H1 (cell line): ENCODE measurements at regions not wholly inside any gene's neighbourhood (a gene's known extent, or its start where the extent isn't known, plus 50 kb on each side); places are given as distances from the start of the nearest gene placed in this dataset.

Source experiments
- CTCF ChIA-PET: fragments of 300-600 bp; sonication (Branson Sonifier 250); formaldehyde crosslinking; loops from one replicate; lab custom pipeline; 2021; ENCODE audit not compliant: partially characterized antibody; lab: Charles Lee
- POLR2A ChIA-PET: fragments of 300-600 bp; sonication (Branson Sonifier 250); formaldehyde crosslinking; loops from one replicate; lab custom pipeline; 2021; ENCODE audit warnings: inconsistent platforms; ENCODE audit not compliant: partially characterized antibody; lab: Charles Lee
- DNase-seq, 2 experiments: peaks; one replicate each; pipeline versions ENCODE4 v3.0.0 to v3.0.0-alpha.2; 2010 to 2022; ENCODE audit warnings: low spot score in 2 of 2, low read depth in 1 of 2, mixed read lengths in 1 of 2
- FAIRE-seq: peaks from 2 replicates; lab custom pipeline; 2011; peaks lifted over from hg19 to GRCh38; lab: Jason Lieb, UNC
- H2AFZ ChIP-seq: 2 replicates; pipeline ENCODE4 v1.8.1; 2012; ENCODE audit warnings: low read length, inconsistent platforms
- H2AK5ac ChIP-seq: 2 replicates; pipeline ENCODE4 v1.6.1; 2013; ENCODE audit warnings: low read depth, low read length
- H2BK120ac ChIP-seq: replicated peaks from 2 replicates; pipeline ENCODE3; 2013; ENCODE audit warnings: low read depth, low read length, inconsistent platforms
- H2BK12ac ChIP-seq: 2 replicates; pipeline ENCODE4 v1.6.1; 2013; ENCODE audit warnings: low read depth, low read length
- H2BK15ac ChIP-seq: 2 replicates; pipeline ENCODE4 v1.6.1; 2013; ENCODE audit warnings: low read length
- H2BK20ac ChIP-seq: 2 replicates; pipeline ENCODE4 v1.6.1; 2013; ENCODE audit warnings: low read length
- H2BK5ac ChIP-seq: 2 replicates; pipeline ENCODE4 v1.6.1; 2013; ENCODE audit warnings: low read depth, low read length
- H3K14ac ChIP-seq: 2 replicates; pipeline ENCODE4 v1.6.1; 2013; ENCODE audit warnings: inconsistent platforms; ENCODE audit not compliant: insufficient read length
- H3K18ac ChIP-seq: 2 replicates; pipeline ENCODE4 v1.6.1; 2013; ENCODE audit warnings: low read length; ENCODE audit errors: extremely low read depth
- H3K23ac ChIP-seq: 2 replicates; pipeline ENCODE4 v1.6.1; 2013; ENCODE audit warnings: inconsistent platforms; ENCODE audit not compliant: insufficient read length
- H3K23me2 ChIP-seq: 2 replicates; pipeline ENCODE4 v1.6.1; 2013; ENCODE audit warnings: low read depth, low read length
- H3K27ac ChIP-seq: 2 replicates; pipeline ENCODE4 v1.6.1; 2011; ENCODE audit warnings: low read depth, low read length, inconsistent platforms
- H3K27me3 ChIP-seq, 4 experiments: replicated peaks in 1 of 4; 1 replicate in 1 of 4; 2 replicates in 3 of 4; pipeline versions ENCODE4 v1.6.1 to v1.8.1; 2011 to 2013; ENCODE audit warnings: low read length in 3 of 4, mild to moderate bottlenecking in 3 of 4, inconsistent platforms in 2 of 4, mixed read lengths in 2 of 4, moderate library complexity in 1 of 4; ENCODE audit not compliant: control insufficient read depth in 3 of 4, insufficient read depth in 3 of 4; ENCODE audit errors: extremely low read depth in 1 of 4
- H3K36me3 ChIP-seq, 4 experiments: 2 replicates each; pipeline versions ENCODE4 v1.6.1 to v1.8.1; 2011 to 2013; ENCODE audit warnings: mild to moderate bottlenecking in 4 of 4, low read length in 3 of 4, moderate library complexity in 2 of 4, control low read depth in 1 of 4, inconsistent platforms in 1 of 4; ENCODE audit not compliant: insufficient read depth in 4 of 4, control insufficient read depth in 2 of 4
- H3K4ac ChIP-seq: replicated peaks from 2 replicates; pipeline ENCODE3; 2013; ENCODE audit warnings: low read length, low read depth, mixed read lengths, inconsistent platforms; ENCODE audit not compliant: insufficient read length
- H3K4me1 ChIP-seq, 4 experiments: replicated peaks in 1 of 4; 1 replicate in 1 of 4; 2 replicates in 3 of 4; pipeline versions ENCODE4 v1.6.1 to v1.8.1; 2011 to 2013; ENCODE audit warnings: low read length in 3 of 4, inconsistent platforms in 2 of 4, mixed read lengths in 1 of 4; ENCODE audit not compliant: insufficient read depth in 4 of 4, control insufficient read depth in 3 of 4
- H3K4me2 ChIP-seq, 2 experiments: 2 replicates each; pipeline versions ENCODE4 v1.6.1 to v1.8.1; 2011 to 2013; ENCODE audit warnings: low read depth in 2 of 2, low read length in 2 of 2, control low read depth in 1 of 2, inconsistent platforms in 1 of 2, mild to moderate bottlenecking in 1 of 2; ENCODE audit not compliant: insufficient read depth in 1 of 2
- H3K4me3 ChIP-seq, 4 experiments: fragments of 200-600, 300-600 bp in 1 of 4; sonication (generic), shearing (Covaris generic), sonication (Bioruptor Twin) in 1 of 4; 2 replicates each; pipeline versions ENCODE4 v1.5.1 to v1.8.1; 2011 to 2016; ENCODE audit warnings: low read length in 4 of 4, low read depth in 3 of 4, control low read depth in 2 of 4, inconsistent platforms in 2 of 4, mild to moderate bottlenecking in 2 of 4, mixed read lengths in 1 of 4, moderate library complexity in 1 of 4; ENCODE audit not compliant: insufficient read depth in 2 of 4; ENCODE audit errors: extremely low read depth in 1 of 4
- H3K56ac ChIP-seq: replicated peaks from 2 replicates; pipeline ENCODE3; 2013; ENCODE audit warnings: low read depth, mild to moderate bottlenecking, mixed read lengths, low read length, inconsistent platforms; ENCODE audit not compliant: insufficient read length
- H3K79me1 ChIP-seq: 2 replicates; pipeline ENCODE4 v1.6.1; 2013; ENCODE audit warnings: low read depth, low read length, control low read depth
- H3K79me2 ChIP-seq, 2 experiments: 2 replicates each; pipeline versions ENCODE4 v1.6.1 to v1.8.1; 2012 to 2013; ENCODE audit warnings: low read length in 2 of 2, mild to moderate bottlenecking in 2 of 2, inconsistent platforms in 1 of 2; ENCODE audit not compliant: insufficient read depth in 2 of 2, control insufficient read depth in 1 of 2
- H3K9ac ChIP-seq, 4 experiments: replicated peaks in 1 of 4; 1 replicate in 1 of 4; 2 replicates in 3 of 4; pipeline versions ENCODE4 v1.6.1 to v1.8.1; 2011 to 2013; ENCODE audit warnings: low read depth in 3 of 4, low read length in 3 of 4, control low read depth in 2 of 4, mild to moderate bottlenecking in 2 of 4, moderate library complexity in 2 of 4, inconsistent platforms in 1 of 4; ENCODE audit errors: extremely low read depth in 1 of 4
- H3K9me3 ChIP-seq, 2 experiments: 2 replicates each; pipeline versions ENCODE4 v1.6.1 to v1.8.1; 2012 to 2013; ENCODE audit warnings: mild to moderate bottlenecking in 2 of 2, moderate library complexity in 2 of 2, control low read depth in 1 of 2, inconsistent platforms in 1 of 2, low read depth in 1 of 2, low read length in 1 of 2, mixed read lengths in 1 of 2; ENCODE audit not compliant: insufficient read depth in 2 of 2
- H4K20me1 ChIP-seq, 2 experiments: replicated peaks in 1 of 2; 2 replicates each; pipeline versions ENCODE3 to v1.8.1; 2011 to 2013; ENCODE audit warnings: inconsistent platforms in 2 of 2, low read length in 2 of 2, mild to moderate bottlenecking in 1 of 2; ENCODE audit not compliant: insufficient read depth in 2 of 2, control insufficient read depth in 1 of 2
- H4K5ac ChIP-seq: 2 replicates; pipeline ENCODE4 v1.6.1; 2013; ENCODE audit warnings: low read length, low read depth, mixed read lengths, inconsistent platforms; ENCODE audit not compliant: insufficient read length
- H4K8ac ChIP-seq: 2 replicates; pipeline ENCODE4 v1.8.0; 2013; ENCODE audit warnings: mild to moderate bottlenecking, moderate library complexity, low read length, inconsistent platforms; ENCODE audit not compliant: insufficient read depth; ENCODE audit errors: extremely low read depth
- H4K91ac ChIP-seq: replicated peaks from 2 replicates; pipeline ENCODE3; 2013; ENCODE audit warnings: low read length, mixed read lengths, inconsistent platforms; ENCODE audit not compliant: insufficient read length
- NRF1 ChIP-seq: IDR thresholded peaks from 2 replicates; pipeline ENCODE4 v1.6.1; 2011; ENCODE audit warnings: mild to moderate bottlenecking, low read depth, low read length, improper control_type of control experiment
- RAD21 ChIP-seq, 2 experiments: IDR thresholded peaks in 1 of 2; conservative IDR thresholded peaks in 1 of 2; 2 replicates each; pipeline ENCODE4 v1.6.1; 2011; ENCODE audit warnings: low read depth in 2 of 2, low read length in 2 of 2, improper control_type of control experiment in 1 of 2, inconsistent platforms in 1 of 2, mild to moderate bottlenecking in 1 of 2, moderate library complexity in 1 of 2
- WGBS, 2 experiments: shearing (Covaris generic) in 1 of 2; methylation state at CpG; one replicate each; pipeline versions ENCODE4 v1.1.6 to v1.1.7; 2013 to 2015; ENCODE audit warnings: low lambda C conversion rate in 2 of 2, mixed read lengths in 2 of 2, inconsistent platforms in 1 of 2, low coverage in 1 of 2, missing lambda C conversion rate in 1 of 2; ENCODE audit not compliant: insufficient replicate concordance in 2 of 2, insufficient coverage in 1 of 2, insufficient read length in 1 of 2; ENCODE audit errors: extremely low coverage in 1 of 2, missing lambda C conversion rate in 1 of 2; 5-methylcytosine and 5-hydroxymethylcytosine counted together

DNA sequence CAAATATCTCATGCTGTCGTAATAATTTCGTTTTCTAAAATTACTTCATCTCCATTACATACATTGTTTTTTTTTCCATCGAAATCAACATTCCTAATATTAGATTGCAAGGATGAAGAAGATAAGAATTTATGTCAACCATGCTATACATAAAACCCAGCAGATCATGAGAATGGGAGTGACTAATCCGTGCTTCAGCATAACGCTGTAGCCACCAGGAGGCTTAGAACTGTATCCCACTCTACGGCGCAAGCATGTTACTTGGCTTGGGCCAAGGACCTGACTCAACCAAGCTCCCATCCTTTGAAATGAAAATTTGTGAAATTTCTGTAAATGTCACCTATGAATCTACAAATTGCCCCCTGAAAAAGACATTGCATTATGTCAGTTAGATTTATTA lies 392.5 kb downstream of the FIGN start:
- H2BK12ac ChIP-seq = no peak overlapping the region
- H4K20me1 ChIP-seq = no peaks in the 10 kb centered on the region
- H3K36me3 ChIP-seq = no peaks in the 10 kb centered on the region
- no peak overlapping the region for H3K56ac ChIP-seq
- no peaks in the 10 kb centered on the region for H3K79me2 ChIP-seq
- POLR2A ChIA-PET = no interaction called here
- H2AK5ac ChIP-seq = no peak overlapping the region
- no peak overlapping the region for H3K14ac ChIP-seq
- H3K4me1 ChIP-seq = peaks cover 0 to 7% (median 3%) of the 10 kb centered on the region in 4 experiments; a peak in 4 of 7 replicates
- no peak overlapping the region for H3K4me2 ChIP-seq
- CTCF ChIA-PET = interaction anchor here (1.2 kb wide), 1 partner anchor 160 kb away, joined by 3 read pairs; no protein-coding TSS in a partner anchor
- H4K8ac ChIP-seq = no peak overlapping the region
- no peak overlapping the region for H2BK20ac ChIP-seq
- H4K91ac ChIP-seq = no peak overlapping the region
- FAIRE-seq = peak; percentile 57
- peaks cover 2% of the 10 kb centered on the region; the same call in 1 of the 2 replicates for H3K23me2 ChIP-seq
- TF ChIP-seq NRF1 (no peak), RAD21 (IDR thresholded peaks at IDR 0.05 in 1 of 2, conservative IDR thresholded peaks at IDR 0.05 in 1 of 2; ENCODE audit: low read depth in 2 of 2, low read length in 2 of 2) (peak in 1 of 2 experiments; percentile 11; a peak in 1 of 4 replicates)
- TF ChIP-seq, all 59 proteins: peak for 1
- Histone ChIP-seq H2BK120ac (no peak overlapping the region), H3K27ac (no peak overlapping the region), H3K18ac (no peak overlapping the region), H3K79me1 (no peaks in the 10 kb centered on the region), H3K9me3 (no peaks in the 10 kb centered on the region), H3K9ac (no peak overlapping the region), H3K27me3 (no peaks in the 10 kb centered on the region), H2BK15ac (no peak overlapping the region), H3K23ac (no peak overlapping the region), H2BK5ac (no peak overlapping the region), H3K4ac (no peak overlapping the region), H2AFZ (no peak overlapping the region), H3K4me3 (no peak overlapping the region), H4K5ac (no peak overlapping the region)
- 89 to 100% methylated on average over 3 to 7 of the region's 7 CpGs for WGBS, 2 experiments
- DNase-seq = no peak
